ENCODE measurements at regions not wholly inside any gene's neighbourhood (a gene's known extent, or its start where the extent isn't known, plus 50 kb on each side); places are given as distances from the start of the nearest gene placed in this dataset.

GRCh38 chr2:207238831-207239701, 73.3 kb upstream of the KLF7 start:
- no peak for TF ChIP-seq PKNOX1 (IDR thresholded peaks at IDR 0.05)
- no peak for TF ChIP-seq SP1 (IDR thresholded peaks at IDR 0.05)
